Right kidney (tissue), 1 donor: ENCODE measurements at regions not wholly inside any gene's neighbourhood (a gene's known extent, or its start where the extent isn't known, plus 50 kb on each side); places are given as distances from the start of the nearest gene placed in this dataset.

Source experiments
- DNase-seq: peaks from one replicate; pipeline ENCODE4 v3.0.0-alpha.2; 2016

GRCh38 chr7:46533946-46534345 lies 612.9 kb upstream of the IGFBP3 start:
- no peak for DNase-seq

DNA sequence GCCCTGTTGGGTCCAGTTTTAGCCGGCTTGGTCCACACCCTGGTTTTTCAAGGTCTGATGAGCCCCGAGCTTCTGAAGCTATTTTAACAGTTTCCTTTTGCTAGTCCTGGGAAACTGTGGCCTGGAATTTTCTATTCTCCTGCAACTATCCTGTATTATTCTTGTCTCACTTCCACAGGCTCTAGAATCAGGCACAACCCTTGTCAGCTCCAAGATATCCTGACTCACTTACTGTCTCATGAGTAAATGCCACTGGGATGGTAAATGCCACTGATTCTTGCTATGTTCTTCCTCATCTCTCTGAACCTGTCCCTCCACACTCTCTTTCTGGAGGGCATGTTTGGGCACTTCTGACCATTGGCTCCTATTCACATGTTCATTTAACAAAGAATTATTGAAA lies 611.5 kb upstream of the IGFBP3 start:
- no peak for DNase-seq

- no peak for DNase-seq
Measured at GRCh38 chr7:46530081-46530750, 609.1 kb upstream of the IGFBP3 start.

GRCh38 chr7:46527360-46527759 lies 606.3 kb upstream of the IGFBP3 start:
- no peak for DNase-seq

- no peak for DNase-seq
Measured at GRCh38 chr7:46525876-46526275, 604.8 kb upstream of the IGFBP3 start.

DNA sequence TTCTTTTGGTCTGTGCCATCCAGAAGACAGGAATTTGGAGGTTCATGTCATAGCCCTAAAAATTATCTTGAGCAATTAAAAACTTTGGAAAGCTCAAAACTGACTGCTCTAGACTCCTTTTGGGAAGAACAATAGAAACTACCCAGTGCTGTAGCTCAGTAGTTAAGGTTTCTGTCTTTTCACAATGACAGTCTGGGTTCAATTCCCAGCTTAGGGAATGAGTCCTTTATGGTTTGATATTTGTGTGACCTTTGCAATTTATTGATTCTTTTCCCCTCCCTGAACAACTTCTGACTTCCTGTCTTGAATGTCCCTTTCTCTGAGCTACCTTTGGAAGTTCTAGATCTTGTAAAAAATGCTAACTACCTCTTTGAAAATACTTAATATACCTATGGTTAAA lies 603.3 kb upstream of the IGFBP3 start:
- DNase-seq: no peak

DNA sequence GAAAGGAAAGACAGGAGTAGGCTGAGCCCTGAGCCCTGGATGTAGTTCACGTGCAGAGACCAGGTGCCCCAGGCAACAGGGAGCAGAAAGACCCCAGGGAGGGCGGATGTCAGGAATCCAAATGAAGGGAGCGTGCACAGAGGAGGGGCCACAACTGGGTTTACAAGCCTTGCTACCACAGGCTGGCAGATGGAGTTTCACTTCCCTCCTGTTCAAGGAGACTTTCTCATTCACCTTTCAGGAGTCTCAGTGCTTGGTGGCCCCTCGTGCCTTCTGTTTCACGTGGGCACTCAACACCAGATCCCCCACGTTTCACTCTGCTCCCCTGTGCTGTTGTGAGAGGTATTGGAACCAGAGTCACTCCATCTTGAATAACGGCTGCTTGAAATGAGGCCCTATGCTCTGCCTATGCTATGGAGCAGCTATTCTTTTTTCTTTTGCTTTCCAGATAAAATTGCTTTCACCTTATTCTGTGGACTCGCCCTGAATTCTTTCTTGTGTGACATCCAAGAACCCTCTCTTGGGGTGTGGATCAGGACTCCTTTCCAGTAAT lies 601.4 kb upstream of the IGFBP3 start:
- DNase-seq: no peak

- DNase-seq: no peak
Measured at GRCh38 chr7:46518713-46519112, 597.6 kb upstream of the IGFBP3 start.

DNA sequence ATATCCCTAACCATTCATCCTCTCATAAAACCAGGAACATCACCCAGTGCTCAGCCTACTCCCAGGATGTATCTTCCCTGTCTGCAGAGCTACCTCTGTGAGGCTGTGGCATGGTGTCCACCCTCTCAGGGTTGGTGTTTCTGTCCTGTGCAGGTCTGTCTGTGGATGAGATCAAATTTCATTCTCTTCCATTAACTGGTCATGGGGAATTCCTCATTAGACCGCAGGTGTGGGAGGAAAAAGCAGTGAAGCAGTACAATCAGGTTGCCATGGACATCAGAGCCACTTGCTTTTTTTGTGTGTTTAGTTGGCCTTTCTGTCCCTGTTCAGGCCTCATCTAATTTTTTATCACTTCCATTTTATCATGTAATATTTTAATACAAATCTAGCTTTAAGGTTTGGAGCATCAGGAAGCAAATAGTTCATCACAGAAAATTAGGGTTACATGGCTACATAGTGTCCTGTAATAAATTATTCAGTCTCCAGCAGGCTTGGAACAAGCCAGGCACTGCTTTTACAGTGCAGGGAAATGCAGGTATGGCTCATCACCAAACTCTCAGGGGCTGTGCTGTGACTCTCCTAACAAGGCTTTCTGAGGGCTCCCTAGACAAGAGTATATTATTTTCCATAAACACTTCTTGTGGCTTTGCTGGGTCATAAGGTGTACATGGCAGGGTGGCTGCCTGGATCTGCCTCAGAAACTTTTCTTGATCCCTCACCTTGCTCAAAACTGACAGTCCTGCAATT lies 594.9 kb upstream of the IGFBP3 start:
- peak; percentile 47 for DNase-seq

DNA sequence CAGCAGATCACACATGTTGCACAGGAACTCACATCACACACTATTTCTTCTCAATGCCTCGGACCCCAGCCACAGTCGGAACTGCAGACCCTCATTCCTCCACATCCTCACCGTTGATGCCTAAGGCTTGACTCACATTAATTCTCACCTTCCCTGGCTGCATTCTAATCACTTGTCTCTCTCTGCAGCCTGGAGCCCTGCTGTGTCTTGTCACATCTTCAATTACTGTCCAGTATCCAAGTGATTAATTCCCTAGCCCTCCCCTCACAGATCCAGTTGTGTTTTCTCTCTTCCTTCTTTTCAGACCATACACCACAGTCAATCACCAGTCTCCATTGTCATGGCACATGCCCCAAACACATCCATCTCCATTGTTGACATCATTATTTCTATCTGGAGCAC lies 592.4 kb upstream of the IGFBP3 start:
- DNase-seq: no peak

- no peak for DNase-seq
Measured at GRCh38 chr7:46512891-46513413, 591.9 kb upstream of the IGFBP3 start.

DNA sequence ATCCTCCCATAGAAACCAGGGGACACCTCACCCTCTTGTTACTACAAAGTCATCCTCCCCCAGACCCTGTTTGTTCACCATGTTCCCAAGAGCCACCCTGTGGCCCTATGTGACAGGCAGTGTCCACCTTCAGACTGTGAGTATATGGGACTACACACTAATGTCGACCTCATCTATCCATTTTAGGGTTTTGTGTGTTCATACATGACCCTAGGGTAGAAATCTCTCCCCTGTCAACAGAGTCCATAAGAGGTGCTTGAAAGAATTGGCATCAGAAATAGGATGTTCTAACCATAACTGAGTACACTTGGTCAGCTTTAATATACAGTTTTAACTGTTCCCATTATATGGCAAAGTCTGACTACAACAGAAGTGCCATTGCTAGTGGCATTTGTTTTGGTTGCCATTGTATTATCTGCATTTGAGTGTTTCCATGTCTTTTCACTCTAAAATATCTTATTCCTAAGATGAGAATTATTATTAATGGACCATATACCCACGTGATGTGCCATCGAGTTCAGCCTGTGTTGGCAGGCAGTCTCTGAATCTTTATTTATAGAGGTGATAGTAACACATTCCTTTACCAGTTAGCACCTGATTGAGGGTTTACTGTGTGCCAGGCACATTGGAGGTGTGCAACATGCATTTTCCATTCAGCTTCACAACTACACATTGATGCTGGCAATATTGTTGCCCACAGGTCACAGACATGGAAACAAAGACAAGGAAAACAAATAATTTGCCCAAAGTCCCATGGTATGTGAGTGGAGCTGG lies 590.6 kb upstream of the IGFBP3 start:
- no peak for DNase-seq

- no peak for DNase-seq
Measured at GRCh38 chr7:46508583-46508982, 587.5 kb upstream of the IGFBP3 start.

GRCh38 chr7:46507560-46507959 lies 586.5 kb upstream of the IGFBP3 start:
- no peak for DNase-seq

- DNase-seq: no peak
Measured at GRCh38 chr7:46494441-46494840, 573.4 kb upstream of the IGFBP3 start.

- DNase-seq: no peak
Measured at GRCh38 chr7:46494028-46494427, 573.0 kb upstream of the IGFBP3 start.

DNA sequence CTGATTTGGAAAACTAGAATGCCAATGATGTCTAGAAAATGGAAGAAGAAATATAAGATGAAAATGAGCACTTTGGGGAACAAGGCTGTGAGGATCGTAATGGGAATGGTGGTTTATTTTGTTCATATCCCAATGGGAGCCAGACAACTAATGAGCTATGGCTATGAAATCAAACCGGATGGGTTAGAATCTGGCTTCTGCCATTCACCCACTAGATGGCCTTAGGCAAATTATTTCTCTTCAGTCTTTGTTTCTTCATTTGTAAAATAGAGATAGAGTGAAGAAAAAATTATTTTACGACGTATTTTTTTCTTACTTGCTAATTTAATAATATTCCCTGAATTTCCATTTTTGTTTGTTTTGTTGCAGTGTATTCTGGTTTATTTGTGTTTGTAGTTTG lies 572.1 kb upstream of the IGFBP3 start:
- DNase-seq: no peak

DNA sequence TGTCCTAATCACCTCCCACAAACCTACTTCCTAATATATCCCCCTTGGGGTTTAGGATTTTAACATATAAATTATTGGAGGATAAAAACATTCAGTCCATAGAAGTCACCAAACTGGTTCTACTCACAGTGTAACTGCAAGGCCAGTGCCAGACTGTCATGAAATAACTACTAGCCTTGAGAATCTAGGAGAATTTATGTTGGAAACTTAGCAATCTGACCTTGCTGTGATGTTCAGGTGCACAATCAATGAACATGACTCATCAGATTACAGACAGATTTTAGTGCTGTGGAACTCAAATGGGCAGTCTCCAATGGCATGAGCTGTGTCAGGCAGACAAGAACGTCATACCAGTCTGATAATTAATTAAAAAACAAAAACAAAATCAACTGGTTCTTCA lies 571.4 kb upstream of the IGFBP3 start:
- DNase-seq: no peak

- no peak for DNase-seq
Measured at GRCh38 chr7:46490406-46490805, 569.3 kb upstream of the IGFBP3 start.

GRCh38 chr7:46489106-46489505 lies 568.0 kb upstream of the IGFBP3 start:
- no peak for DNase-seq

- DNase-seq: no peak
Measured at GRCh38 chr7:46488607-46489006, 567.5 kb upstream of the IGFBP3 start.

DNA sequence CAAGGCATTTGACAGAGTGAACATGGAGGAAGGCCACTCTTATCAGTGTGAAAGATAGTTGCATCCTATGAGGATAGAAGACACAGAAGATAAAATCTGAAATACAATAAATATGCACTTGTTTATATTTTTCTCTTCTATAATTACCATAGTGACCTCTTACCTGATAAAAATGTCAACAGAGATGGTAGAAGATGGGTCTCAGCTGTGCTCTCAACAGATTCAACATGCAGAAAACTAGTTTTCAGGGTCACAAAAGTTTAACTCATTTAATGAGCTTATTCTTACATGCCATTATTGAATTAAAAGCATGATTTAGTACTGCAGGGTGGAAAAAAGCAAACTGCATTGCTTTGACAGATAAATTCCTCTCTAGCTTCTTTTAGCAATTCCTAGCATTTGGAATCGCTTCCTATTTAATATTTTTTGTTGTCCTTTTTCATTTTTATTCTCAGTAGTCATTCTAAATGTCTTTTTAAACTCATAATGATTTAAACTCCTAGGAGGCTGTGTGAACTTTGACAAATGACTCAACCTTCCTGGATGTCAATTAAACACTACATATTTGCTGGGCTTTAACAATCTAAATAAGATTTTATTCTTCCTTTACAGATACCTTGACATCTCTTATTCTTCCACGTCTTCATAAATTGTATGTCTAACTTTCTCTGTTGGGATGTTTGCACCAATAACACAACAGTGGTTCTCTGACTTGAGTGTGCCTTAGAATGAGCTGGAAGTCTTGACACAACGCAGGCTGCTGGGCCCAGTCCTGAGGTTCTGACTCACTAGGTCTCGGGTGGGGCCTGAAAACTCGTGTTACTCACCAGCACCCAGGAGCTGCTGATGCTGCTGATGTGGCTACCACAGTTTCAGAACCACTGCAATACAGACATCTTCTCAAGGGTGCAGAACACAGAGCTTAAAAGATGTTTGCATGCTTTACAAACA lies 565.5 kb upstream of the IGFBP3 start:
- DNase-seq: no peak
